NCI-H128 (cell line): ENCODE measurements at regions not wholly inside any gene's neighbourhood (a gene's known extent, or its start where the extent isn't known, plus 50 kb on each side); places are given as distances from the start of the nearest gene placed in this dataset.

Experiments used
- DNase-seq: peaks from one replicate; lab custom pipeline; 2025; ENCODE audit not compliant: unreplicated experiment; lab: John Stamatoyannopoulos, UW

DNA sequence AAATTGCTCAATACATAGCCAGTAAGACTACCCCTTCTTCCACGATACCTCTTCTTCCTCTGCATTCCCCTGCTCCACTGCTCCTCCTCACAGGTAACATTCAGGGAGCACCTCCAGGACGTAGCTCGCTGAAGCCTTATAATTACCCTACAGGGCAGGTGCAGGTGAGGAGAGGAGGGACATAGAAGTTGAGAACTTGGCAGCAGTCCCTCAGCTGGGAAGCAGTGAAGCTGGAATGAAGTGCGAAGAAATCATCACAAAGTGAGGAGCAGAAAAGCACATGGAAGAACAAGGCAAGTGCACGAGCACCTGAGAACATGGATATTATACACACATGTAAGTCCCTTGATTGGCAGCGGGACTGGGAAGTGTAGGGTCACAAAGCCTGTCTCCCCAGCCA, 118.2 kb downstream of the HSD17B3 start:
- DNase-seq: no peak

DNA sequence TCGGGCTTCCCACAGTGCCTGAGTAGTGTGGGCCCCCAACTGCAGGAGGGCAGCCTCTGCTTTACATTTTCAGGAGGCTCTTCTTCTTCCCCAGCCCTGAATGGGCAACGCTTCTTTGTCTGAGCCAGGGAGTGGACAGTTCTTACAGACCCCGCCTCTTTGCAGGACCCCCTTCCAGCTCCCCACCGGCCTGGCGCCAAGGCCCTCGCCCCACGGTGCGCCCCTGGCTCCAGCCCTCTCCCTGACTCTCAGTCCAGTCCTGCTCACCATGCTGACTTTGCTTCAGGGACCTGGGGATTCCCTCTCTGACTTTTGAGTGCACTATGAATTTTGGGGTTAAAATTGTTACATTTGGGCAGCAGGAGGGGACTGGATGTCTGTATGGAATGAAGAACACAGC, 123.8 kb downstream of the HSD17B3 start:
- no peak for DNase-seq

DNA sequence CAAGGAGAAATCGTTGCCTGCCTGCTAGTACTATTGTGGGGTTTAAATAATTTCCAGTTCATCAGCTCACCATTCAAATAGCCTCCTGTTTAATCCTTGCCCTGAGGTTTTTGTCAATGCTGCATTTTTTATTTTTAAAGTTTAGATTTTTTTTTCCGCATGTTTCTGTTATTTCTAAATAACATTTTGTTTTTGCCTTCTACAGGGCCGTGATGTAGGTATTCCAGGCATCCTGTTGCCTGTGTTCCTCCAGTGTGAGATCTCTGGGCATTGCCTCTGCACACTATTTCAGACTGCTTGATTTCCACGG, 124.3 kb downstream of the HSD17B3 start:
- DNase-seq: no peak

DNA sequence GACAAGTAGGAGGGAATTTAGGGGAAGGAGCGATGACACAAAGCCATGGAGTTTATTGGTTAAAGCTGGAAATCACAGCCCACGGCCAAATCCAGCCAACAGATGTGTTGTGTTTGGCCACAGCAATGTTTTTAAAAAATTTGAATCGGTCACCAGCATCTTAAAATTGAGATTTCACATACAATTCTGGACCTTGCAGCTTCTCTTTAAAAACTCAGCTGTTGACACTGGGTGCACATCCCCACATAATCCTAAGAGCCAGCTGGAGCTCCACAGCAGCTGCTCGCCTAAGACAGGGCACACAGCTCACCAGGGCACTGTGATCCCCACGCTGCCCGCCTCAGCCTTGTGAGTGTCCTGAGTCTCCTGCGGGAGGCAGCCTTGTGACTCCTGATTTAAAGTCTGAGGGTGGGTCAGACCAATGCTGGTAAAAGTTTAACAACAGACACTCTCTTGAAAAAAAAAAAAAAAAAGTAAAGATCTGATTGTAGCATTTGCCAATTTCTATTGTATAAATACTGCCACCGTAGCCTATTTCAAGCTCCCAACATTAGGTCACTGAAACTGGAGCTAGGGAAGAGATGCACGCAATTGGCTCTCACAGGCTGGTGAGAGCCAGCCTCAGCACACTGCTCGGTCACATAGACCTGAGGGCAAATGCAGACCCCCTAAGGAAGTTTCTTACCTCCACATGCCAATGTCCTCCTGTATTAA, 124.8 kb downstream of the HSD17B3 start:
- no peak for DNase-seq

DNA sequence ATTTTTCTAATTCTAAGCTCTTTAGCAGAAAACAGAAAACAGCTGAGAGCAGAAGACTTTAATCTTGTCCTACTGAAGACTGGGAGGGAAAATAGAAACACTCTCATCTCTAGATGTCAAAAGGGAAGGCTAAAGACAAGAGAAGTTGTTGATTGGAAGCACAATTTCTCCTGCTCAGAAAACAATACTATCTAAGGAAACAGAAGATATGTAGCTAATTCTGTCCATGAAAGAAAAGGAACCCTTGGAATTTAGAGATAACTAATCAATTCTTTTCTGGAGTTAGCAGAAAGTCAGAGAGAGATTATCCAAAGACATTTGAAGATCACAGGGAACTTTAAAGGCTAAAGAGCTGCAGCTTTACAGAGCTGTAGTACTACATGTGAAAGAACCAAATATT, 126.2 kb downstream of the HSD17B3 start:
- no peak for DNase-seq

DNA sequence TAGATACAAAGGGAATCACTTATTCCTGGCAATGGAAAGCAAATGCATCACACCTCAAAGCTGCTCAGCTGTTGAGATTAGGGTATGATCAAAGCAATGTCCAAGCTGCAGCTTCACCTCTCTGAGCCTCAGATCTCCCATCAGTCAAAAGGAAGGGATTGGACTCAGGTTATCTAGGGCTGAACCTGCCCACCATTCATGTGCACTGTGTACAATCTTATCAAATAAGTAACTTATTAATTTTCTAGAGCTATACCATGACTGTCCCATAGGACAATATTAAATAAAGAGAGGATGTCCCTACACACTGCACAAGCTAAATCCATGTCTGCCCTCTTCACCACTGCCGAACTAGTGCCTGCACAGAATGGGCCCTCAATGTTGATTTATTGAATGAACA, 127.0 kb downstream of the HSD17B3 start:
- DNase-seq: no peak

DNA sequence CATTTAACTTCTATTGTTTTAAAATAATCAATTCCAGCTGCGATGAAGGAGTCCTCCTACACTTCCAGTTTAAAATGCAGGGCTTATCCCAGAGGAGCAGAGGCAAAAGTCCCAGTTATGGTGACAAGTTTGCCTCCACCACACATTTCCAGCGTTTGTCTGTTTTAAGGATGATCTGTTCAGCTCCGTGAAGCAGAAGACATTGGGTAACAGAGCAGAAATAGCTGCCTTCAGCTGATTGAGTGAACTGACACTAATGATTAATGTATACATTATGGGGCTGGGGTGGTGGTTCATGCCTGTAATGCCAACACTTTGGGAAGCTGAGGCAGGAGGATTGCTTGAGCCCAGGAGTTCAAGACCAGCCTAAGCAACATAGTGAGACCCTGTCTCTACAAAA, 127.6 kb downstream of the HSD17B3 start:
- DNase-seq: no peak

DNA sequence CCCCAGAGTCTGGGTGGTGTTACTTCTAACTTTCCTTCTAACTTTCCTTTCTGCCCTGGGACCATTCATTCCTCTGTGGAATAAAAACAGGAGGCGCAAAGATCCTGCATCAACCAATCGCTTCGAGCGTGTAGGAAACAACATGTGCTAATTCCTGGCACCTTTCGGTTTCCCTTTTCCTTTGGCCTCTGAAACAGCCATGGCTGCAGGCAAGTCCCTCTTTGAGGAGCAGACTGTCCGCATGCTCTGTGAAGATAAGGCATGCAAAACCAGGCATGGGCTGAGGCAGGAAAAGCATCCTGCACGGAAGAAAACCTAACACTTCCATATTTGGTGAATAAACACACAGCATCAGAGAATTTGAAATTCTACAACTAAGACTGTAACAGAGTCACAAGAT, 128.3 kb downstream of the HSD17B3 start:
- no peak for DNase-seq

DNA sequence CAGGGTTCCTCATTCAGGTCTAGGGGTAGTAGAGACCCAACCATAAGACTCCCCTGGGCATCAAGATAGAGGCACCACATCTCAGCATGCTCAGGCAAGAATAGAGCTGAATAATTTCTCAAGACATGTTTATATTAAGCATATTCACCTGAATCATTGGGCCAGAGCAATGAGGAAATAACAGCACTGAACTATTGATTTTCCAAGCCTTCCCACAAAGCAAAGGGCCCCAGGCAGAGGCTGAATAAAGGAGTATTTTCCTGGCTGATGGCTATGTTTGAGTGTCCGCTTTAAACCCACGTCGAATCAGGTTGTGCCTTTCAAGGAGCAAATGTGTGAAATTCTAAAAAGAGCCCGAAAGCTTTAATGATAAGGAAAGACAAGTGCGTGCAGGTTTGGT, 129.2 kb downstream of the HSD17B3 start:
- DNase-seq: no peak

DNA sequence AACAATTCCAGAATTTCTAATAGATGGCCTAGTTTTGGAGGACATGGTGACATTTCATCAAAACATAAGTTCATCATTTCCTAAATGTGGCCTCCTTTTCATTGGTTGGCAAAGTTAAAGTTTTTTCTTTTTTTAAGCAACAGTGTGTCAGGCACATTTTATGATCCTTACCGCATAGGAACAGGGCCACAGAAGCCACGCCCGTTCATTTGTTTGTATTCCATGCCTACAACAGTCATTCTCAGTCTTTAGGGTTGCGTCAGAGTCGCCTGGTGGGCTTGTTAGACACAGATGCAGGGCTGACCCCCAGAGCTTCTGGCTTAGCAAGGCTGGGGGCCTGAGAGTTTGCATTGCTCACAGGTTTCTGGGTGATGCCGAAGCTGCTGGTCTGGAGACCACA, 130.2 kb downstream of the HSD17B3 start:
- no peak for DNase-seq

DNA sequence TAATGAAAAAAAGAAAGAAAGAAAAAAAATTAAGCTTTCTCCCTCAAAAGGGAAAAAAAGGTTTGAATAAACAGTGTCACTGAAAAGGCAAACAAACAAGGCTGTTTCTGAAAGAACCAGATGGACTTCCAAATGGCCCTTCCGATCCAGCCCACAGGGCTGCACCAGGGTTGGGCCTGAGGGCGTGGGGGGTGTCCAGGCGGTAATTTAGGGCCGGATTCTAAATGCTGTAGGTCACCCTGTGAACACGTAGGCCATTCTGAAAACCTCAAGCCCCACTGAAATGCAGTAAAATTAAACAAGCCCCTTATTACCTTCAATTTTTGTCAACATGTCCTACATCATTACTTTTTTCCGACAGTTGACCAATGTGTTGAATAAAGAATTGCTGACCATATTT, 132.1 kb downstream of the HSD17B3 start:
- DNase-seq: no peak

DNA sequence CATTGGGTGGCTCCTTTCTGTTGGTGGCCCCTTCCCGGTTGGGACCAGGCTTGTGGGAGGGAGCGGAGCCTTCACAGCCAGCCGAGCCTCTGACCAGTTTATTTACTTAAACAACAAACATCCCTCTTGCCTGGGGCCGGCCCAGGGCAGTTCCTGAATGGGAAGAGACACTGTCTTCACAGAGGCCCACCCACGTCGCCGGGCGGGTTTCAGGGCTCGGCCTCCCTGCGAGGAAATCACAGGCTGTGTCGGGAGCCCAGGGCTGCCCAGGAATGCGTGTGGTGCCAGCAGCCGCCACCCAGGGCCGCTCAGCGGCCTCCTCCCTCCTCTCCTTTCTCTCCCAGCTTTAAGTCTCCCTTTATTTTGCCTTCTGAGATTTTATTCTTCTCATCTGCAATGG, 132.5 kb downstream of the HSD17B3 start:
- DNase-seq: no peak

DNA sequence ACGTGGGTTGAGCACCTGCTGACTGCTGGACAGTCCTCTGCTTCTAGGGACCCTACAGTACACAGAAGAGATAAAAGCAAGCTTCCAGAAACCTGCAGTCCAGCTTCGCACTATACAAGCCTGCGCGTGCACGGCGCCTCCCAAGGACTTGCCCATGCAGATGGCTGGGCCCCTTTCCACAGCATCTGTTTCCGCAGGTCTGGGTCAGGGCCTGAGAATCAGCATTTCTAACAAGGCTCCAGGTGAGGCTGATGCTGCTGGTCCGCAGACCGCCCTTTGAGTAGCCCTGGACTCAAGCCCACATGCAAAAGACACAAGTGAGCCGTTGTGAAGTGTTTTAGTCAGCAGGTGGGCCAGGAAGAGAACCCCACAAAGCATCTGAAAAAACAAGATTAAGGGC, 133.1 kb downstream of the HSD17B3 start:
- DNase-seq: no peak

DNA sequence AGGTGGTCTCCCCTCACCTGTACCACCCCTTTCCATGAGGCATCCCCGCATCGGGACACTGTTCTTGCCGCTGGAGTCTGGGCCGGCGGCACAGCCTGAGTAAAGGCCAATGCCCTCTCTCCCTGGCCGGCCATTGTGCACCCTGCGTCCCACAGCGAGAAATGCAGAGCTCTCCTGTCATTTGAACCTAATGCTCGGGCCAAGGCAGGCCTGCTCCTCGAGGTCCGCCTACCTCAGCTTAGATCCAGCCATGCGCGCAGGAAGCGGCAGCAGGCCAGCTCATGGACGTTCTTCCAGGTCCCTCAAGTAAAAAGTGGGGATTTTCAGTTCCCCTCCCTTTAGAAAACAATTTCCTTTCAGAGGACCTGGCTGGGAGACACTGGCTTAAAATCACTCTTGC, 135.0 kb downstream of the HSD17B3 start:
- no peak for DNase-seq

DNA sequence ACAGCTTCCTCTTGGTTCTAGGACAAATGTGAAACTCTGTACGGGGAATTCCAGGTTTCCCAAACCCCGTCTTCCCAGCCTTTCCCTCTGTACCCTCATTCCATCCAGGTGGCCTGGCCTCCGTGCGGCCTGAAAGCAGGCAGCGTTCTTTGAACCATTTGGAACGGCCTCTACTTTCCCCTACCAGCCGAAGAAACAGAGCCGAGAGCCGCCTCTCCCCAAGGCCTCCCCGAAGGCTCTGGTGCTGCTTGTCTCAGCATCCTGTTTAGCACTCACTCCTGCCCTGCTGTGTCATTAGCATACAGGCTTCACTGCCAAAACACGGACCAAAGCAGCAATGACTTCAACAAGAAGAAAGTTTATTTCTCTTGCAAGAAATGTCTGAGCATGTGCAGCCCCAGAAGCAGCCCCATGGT, 137.7 kb downstream of the HSD17B3 start:
- no peak for DNase-seq

DNA sequence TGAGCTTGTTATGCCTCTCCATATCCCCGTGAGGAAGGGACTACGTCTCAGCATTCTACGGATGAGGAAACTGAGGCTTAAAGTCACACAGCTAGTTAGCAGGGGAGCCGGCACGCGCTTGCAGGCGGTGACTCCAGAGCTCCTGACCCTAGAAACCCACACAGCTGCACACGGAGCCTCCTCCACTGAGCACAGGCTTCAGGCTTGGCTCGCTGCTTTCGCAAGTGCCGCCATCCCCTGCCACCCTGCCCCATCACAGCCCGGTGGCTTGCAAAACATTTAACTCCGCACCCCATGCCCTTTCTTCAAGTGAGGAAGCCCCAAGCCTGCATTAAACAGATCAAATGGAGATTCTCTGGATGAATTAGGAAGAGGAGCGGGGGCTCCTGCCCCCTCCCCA, 138.3 kb downstream of the HSD17B3 start:
- DNase-seq: no peak

DNA sequence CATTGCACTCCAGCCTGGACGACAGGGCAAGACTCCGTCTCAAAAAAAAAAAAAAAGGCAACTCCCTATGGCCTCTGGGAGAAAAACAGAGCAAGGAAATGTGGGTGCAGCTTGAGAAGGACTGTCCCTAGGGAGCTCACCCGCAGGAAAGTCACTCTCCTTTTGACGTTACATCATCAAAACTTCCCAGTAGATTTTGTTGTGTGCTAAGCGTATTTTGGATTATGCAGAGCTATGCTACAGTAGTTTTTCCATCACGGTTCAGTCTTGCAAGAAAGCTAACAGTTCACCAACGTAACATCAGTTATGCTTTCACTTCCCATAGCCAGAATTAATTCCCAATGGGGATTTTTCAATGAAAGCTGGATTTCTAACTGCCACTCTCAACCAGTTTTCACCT, 138.8 kb downstream of the HSD17B3 start:
- DNase-seq: no peak

DNA sequence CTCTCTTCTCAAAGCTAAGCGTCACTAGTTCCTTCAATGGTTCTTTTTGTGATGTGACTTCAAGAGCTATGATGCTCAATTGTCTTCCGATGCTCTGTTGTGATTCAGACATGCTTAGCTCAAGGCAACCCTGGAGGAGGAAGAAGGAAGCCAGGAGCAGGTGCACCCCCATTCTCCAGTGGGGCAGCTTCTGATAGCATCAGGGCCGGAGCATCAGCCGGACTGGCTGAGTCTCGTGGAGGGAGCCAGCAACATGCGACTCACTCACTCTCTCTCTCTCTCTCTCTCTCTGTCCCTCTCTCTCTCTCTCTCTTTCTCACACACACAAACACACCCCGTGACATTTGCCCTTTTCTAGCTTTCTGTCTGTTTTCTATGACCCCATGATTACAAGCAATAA, 140.2 kb downstream of the HSD17B3 start:
- DNase-seq: no peak

DNA sequence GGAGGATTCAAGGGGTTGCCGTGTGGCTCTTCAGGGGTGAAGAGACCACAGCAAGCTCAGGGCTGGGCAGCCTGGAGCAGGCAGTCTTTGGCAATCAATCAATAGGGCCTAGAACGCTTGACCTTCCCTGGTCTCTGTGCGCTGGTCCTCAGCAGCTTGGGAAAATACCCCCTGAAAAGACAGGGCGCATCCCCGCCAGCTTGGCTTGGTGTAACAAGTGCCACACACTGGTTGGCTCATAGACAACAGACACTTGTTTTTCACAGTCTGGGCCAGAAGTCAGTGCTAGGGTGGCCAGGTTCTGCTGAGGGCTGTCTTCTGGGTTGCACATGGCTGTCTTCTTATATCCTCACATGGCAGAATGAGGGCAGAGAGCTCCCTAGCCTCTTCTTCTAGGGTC, 141.1 kb downstream of the HSD17B3 start:
- no peak for DNase-seq

DNA sequence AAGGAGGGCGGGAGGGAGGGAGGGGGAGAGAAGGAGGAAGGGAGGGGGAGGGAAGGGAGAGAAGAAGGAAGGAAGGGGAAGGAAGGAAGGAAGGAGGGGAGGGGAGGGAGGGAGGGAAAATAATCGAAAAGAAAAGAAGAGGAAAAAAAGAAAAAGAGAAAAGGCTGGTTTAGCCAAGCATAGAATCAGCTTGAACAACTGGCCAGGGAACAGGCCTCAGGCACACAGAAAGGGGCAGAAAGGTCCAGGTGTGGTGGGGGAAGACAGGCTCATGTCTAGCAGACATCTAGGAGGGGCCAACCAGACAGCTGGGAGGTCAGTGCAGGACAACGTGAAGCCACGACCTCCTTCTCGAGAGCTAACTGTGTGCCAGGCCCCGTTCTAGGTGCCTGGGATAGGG, 141.8 kb downstream of the HSD17B3 start:
- no peak for DNase-seq

DNA sequence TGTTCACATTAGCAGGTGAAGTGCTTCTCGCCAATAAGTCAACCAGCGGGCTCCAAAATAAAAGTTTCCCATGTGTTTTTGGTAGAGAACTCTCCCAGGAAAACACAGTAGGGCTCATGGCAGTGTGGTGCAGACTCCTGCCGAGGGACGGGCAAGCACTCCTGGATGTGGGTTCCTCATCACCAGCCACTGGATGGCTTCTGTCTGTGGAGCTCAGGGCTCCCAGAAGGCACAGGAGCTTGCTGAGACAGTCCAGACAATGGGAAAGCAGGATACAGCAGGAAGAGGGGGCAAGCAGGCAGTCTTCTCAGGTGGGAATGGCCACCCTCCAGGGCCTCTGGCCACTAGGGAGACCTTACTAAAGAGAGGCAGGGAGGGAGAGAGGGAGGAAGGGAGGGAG, 142.4 kb downstream of the HSD17B3 start:
- no peak for DNase-seq

DNA sequence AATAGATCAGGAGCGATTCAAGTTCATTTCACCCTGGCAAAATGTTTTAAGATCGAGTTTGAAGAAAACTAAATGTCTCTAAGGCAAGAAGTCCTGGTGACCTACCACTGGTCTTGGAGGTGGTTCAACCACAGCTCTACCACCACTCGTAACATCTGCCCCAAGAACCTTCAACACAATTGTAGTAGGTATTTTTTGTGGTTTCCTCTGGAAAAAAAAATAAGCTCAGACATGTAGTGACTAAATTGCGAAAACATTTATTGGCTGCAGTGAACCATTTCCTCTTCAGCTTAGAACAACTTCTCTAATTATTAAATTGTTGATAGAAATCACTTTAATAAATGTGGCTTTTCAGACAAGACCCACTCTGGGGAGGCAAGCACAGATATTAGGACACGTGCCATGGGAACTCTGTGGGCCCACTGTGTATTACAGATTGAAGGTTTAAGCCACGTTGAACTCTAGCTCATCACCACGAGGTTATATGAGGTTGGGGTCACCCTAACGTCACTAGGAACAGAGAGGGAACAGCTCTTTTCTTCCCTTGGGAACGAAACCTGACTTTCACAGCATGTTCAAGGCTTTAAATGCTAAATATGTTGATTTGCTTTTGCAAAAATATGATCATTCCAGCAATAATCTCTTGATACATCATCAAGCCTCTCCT, 142.9 kb downstream of the HSD17B3 start:
- no peak for DNase-seq

DNA sequence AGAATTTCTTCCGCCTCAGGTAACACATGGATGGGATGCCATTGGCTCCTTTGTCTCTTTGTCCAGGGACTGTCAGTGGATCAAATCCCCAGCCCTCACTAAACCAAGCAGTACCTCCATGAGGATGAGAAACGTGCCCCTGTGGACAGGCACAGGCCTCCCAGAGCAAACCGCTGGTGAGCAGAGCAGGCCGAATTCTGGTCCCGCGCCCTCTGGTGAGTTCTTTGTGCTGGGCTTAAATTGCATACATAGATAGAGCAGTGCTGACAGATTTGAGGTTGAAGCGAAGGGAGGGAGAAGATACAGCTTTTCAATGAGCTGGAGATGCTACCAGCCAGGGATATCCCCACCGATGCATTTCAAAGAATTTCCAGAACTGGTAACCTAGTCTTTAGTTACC, 143.8 kb downstream of the HSD17B3 start:
- DNase-seq: no peak
